NCI-H2081 (cell line): ENCODE measurements at regions not wholly inside any gene's neighbourhood (a gene's known extent, or its start where the extent isn't known, plus 50 kb on each side); places are given as distances from the start of the nearest gene placed in this dataset.
"Not testable (repeated sequence)": the region's sequence is repeated elsewhere in the genome, so short reads cannot be mapped to it uniquely, and the experiment has no call there.

Experiments
- DNase-seq, 2 experiments: peaks; one replicate each; lab custom pipeline; 2025; lab: John Stamatoyannopoulos, UW

- not testable (repeated sequence) for DNase-seq
Observed at GRCh38 chr6:106721189-106721588, 91.8 kb downstream of the QRSL1 start.
